ENCODE measurements at regions not wholly inside any gene's neighbourhood (a gene's known extent, or its start where the extent isn't known, plus 50 kb on each side); places are given as distances from the start of the nearest gene placed in this dataset.
"Not testable (repeated sequence)": the region's sequence is repeated elsewhere in the genome, so short reads cannot be mapped to it uniquely, and the experiment has no call there.

DNA sequence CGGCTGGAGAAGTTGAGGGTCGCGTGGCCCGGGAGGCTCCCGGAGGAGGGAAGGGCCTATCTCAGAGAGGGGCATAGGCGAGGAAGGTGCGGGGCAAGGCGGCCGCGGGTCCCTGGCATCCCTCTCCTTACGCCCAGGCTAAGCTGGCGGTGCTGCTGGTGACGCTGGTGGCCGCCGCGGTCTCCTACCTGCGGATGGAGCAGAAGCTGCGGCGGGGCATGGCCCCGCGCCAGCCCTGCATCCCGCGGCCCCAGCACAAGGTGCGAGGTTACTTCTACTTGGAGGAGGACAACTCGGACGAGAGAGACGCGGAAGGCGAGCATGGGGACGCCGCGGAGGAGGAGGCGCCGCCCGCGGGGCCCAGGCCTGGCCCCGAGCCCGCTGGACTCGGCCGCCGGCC lies 91.9 kb upstream of the HMX1 start:
- 3 to 4% (median 3%) methylated on average over 27 to 41 of the region's 41 CpGs for WGBS, 3 donors
- not testable (repeated sequence) for H3K4me1 ChIP-seq (ENCODE audit: control insufficient read depth in 3 of 3, insufficient read depth in 2 of 3, low read depth in 1 of 3, low read length in 2 of 3); H3K9me3 ChIP-seq (ENCODE audit: control insufficient read depth in 2 of 2, insufficient read depth in 1 of 2, low read depth in 1 of 2, low read length in 1 of 2); H3K4me3 ChIP-seq (ENCODE audit: low read depth in 1 of 3, low read length in 3 of 3); H3K27me3 ChIP-seq (ENCODE audit: control insufficient read depth in 3 of 3, insufficient read depth in 3 of 3, low read length in 3 of 3); H3K27ac ChIP-seq (ENCODE audit: low read depth in 1 of 3, low read length in 2 of 3); H3K36me3 ChIP-seq (ENCODE audit: control insufficient read depth in 3 of 3, insufficient read depth in 2 of 3, low read depth in 1 of 3, low read length in 3 of 3); FAIRE-seq
- peak in 1 of 2 donors; percentile 7 for DNase-seq

DNA sequence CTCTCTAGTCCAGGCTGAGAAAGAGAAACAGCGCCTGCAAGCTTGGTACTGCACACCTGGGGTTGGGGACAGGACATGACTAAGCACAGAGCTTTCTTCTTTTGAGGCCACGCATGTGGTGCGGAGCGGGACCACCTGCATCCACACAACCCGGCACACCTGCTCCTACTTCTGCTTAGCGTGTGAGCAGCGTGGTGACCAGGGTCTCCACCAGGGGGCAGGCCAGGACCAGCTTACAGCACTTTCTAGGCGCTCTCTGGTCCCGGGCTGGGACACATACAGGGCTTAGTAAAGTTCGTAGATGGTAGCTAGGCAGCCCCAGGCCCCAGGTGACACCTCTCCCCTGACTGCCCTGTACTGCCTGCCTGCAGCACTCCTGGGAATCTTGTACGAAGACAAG lies 89.7 kb upstream of the HMX1 start:
- not testable (repeated sequence) for H3K4me3 ChIP-seq (ENCODE audit: low read depth in 1 of 3, low read length in 3 of 3); H3K4me1 ChIP-seq (ENCODE audit: control insufficient read depth in 3 of 3, insufficient read depth in 2 of 3, low read depth in 1 of 3, low read length in 2 of 3); H3K9me3 ChIP-seq (ENCODE audit: control insufficient read depth in 2 of 2, insufficient read depth in 1 of 2, low read depth in 1 of 2, low read length in 1 of 2); H3K36me3 ChIP-seq (ENCODE audit: control insufficient read depth in 3 of 3, insufficient read depth in 2 of 3, low read depth in 1 of 3, low read length in 3 of 3); H3K27me3 ChIP-seq (ENCODE audit: control insufficient read depth in 3 of 3, insufficient read depth in 3 of 3, low read length in 3 of 3); H3K27ac ChIP-seq (ENCODE audit: low read depth in 1 of 3, low read length in 2 of 3); FAIRE-seq
- peak; percentile 53 to 60 for DNase-seq
- 7 to 28% (median 8%) methylated on average over 9 to 11 of the region's 11 CpGs for WGBS, 3 donors

DNA sequence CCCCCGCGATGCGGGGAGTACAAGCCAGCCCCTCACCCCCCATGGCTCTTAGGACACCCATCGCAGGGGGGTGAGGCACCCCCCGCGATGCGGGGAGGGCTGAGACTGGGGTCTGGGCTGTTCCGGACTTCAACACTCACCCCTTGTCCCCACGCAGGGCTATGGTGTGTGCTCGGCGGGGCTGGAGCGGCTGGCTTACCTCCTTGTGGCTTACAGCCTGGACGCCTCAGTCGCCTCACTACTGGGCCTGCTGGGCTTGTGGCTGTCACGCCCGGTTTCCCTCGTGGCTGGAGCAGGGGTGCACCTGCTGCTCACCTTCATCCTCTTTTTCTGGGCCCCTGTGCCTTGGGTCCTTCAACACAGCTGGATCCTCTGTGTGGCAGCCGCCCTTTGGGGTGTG lies 87.8 kb upstream of the HMX1 start:
- not testable (repeated sequence) for H3K4me3 ChIP-seq (ENCODE audit: low read depth in 1 of 3, low read length in 3 of 3); H3K9me3 ChIP-seq (ENCODE audit: control insufficient read depth in 2 of 2, insufficient read depth in 1 of 2, low read depth in 1 of 2, low read length in 1 of 2); FAIRE-seq; H3K36me3 ChIP-seq (ENCODE audit: control insufficient read depth in 3 of 3, insufficient read depth in 2 of 3, low read depth in 1 of 3, low read length in 3 of 3); H3K27me3 ChIP-seq (ENCODE audit: control insufficient read depth in 3 of 3, insufficient read depth in 3 of 3, low read length in 3 of 3); H3K27ac ChIP-seq (ENCODE audit: low read depth in 1 of 3, low read length in 2 of 3); DNase-seq; H3K4me1 ChIP-seq (ENCODE audit: control insufficient read depth in 3 of 3, insufficient read depth in 2 of 3, low read depth in 1 of 3, low read length in 2 of 3)
- WGBS, 3 donors, result 61 to 75% (median 71%) methylated on average over 14 to 18 of the region's 18 CpGs

DNA sequence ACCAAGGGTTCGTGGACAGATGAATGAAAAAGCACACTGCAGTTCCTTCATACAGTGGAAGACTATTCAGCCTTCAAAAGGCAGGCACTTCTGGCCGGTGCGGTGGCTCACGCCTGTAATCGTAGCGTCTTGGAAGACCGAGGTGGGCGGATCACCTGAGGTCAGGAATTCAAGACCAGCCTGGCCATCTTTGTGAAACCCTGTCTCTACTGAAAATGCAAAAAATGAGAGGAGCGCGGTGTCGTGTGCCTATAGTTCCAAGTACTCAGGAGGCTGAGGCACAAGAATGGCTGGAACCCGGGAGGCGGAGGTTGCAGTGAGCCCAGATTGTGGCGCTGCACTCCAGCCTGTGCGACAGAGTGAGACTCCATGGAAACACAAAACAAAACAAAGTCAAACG lies 82.4 kb upstream of the HMX1 start:
- not testable (repeated sequence) for DNase-seq; H3K36me3 ChIP-seq (ENCODE audit: control insufficient read depth in 3 of 3, insufficient read depth in 2 of 3, low read depth in 1 of 3, low read length in 3 of 3); H3K4me3 ChIP-seq (ENCODE audit: low read depth in 1 of 3, low read length in 3 of 3); H3K4me1 ChIP-seq (ENCODE audit: control insufficient read depth in 3 of 3, insufficient read depth in 2 of 3, low read depth in 1 of 3, low read length in 2 of 3); H3K27me3 ChIP-seq (ENCODE audit: control insufficient read depth in 3 of 3, insufficient read depth in 3 of 3, low read length in 3 of 3); H3K27ac ChIP-seq (ENCODE audit: low read depth in 1 of 3, low read length in 2 of 3); FAIRE-seq; H3K9me3 ChIP-seq (ENCODE audit: control insufficient read depth in 2 of 2, insufficient read depth in 1 of 2, low read depth in 1 of 2, low read length in 1 of 2)
- 88 to 91% (median 90%) methylated on average over 16 of the region's 16 CpGs for whole genome bisulfite sequencing, 3 donors

DNA sequence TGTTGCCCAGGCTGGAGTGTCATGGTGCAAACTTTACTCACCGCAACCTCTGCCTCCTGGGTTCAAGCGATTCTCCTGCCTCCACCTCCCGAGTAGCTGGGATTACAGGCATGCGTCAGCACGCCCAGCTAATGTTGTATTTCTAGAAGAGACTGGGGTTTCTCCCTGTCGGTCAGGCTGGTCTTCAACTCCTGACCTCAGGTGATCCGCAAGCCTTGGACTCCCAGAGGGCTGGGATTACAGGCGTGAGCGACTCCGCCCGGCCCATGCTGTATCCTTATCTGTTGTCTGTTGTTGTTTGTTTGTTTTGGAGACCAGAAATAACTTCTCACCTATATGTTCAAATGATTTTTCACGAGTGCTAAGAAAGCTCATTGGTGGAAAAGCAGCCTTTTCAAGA lies 81.2 kb upstream of the HMX1 start:
- not testable (repeated sequence) for H3K4me3 ChIP-seq (ENCODE audit: low read depth in 1 of 3, low read length in 3 of 3)

DNA sequence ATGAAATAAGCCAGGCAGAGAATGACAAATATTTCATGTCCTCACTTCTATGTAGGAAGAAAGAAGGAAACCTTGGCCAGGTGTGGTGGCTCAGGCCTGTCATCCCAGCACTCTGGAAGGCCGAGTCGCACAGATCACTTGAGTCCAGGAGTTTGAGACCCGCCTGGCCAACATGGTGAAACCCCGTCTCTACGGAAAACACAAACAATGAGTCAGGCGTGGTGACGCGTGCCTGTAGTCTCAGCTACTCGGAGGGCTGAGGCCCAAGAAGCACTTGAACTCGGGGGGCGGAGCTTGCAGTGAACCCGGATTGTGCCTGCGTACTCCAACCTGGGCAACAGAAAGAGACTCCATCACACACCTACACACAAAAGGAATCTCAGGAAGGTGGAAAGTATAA lies 80.5 kb upstream of the HMX1 start:
- WGBS, 3 donors, result 70 to 83% (median 77%) methylated on average over 13 of the region's 13 CpGs
- DNase-seq; H3K36me3 ChIP-seq (ENCODE audit: control insufficient read depth in 3 of 3, insufficient read depth in 2 of 3, low read depth in 1 of 3, low read length in 3 of 3); H3K9me3 ChIP-seq (ENCODE audit: control insufficient read depth in 2 of 2, insufficient read depth in 1 of 2, low read depth in 1 of 2, low read length in 1 of 2); H3K27ac ChIP-seq (ENCODE audit: low read depth in 1 of 3, low read length in 2 of 3); H3K4me1 ChIP-seq (ENCODE audit: control insufficient read depth in 3 of 3, insufficient read depth in 2 of 3, low read depth in 1 of 3, low read length in 2 of 3); FAIRE-seq; H3K4me3 ChIP-seq (ENCODE audit: low read depth in 1 of 3, low read length in 3 of 3); H3K27me3 ChIP-seq (ENCODE audit: control insufficient read depth in 3 of 3, insufficient read depth in 3 of 3, low read length in 3 of 3): not testable (repeated sequence)

More for the DNA sequence above, 81.2 kb upstream of the HMX1 start:
- H3K9me3 ChIP-seq (ENCODE audit: control insufficient read depth in 2 of 2, insufficient read depth in 1 of 2, low read depth in 1 of 2, low read length in 1 of 2); H3K4me1 ChIP-seq (ENCODE audit: control insufficient read depth in 3 of 3, insufficient read depth in 2 of 3, low read depth in 1 of 3, low read length in 2 of 3); H3K27me3 ChIP-seq (ENCODE audit: control insufficient read depth in 3 of 3, insufficient read depth in 3 of 3, low read length in 3 of 3); DNase-seq; FAIRE-seq; H3K27ac ChIP-seq (ENCODE audit: low read depth in 1 of 3, low read length in 2 of 3); H3K36me3 ChIP-seq (ENCODE audit: control insufficient read depth in 3 of 3, insufficient read depth in 2 of 3, low read depth in 1 of 3, low read length in 3 of 3): not testable (repeated sequence)
- 79 to 87% (median 80%) methylated on average over 12 of the region's 12 CpGs for WGBS, 3 donors

DNA sequence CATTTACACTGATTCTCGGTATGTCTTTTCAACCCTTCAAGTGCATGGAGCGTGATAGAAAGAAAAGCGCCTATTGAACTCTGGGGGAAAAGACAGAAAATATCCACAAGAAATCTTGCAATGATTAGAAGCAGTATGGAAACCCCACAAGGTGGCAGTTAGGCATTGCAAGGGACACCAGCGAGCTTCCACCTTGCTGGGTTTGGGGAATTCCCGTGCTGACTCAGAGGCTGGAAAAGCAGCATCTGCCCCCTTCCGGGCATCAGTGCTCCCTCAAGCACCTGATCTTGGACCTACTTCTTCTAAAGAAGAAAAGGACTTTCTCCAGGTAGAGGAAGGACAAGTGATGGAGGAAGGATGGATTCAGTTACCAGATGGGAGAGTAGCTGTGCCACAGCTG lies 73.9 kb upstream of the HMX1 start:
- WGBS, 3 donors, result 52 to 64% (median 53%) methylated on average over 6 of the region's 6 CpGs

DNA sequence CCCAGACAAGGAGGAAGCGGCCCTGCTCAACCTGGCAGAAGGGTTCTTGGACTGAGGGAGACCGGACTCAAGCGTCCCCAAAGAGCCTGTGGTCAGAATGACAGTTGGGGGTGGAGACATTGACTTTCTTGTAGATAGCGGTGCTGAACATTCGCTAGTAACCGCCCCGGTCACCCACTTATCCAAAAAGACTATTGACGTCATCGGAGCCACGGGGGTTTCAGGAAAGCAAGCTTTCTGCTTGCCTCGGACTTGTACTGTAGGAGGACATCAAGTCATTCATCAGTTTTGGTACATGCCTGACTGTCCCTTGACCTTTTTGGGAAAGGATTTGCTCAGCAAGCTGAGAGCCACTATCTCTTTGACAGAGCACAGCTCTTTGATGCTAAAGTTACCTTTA lies 71.7 kb upstream of the HMX1 start:
- H3K27me3 ChIP-seq (ENCODE audit: control insufficient read depth in 3 of 3, insufficient read depth in 3 of 3, low read length in 3 of 3); H3K4me3 ChIP-seq (ENCODE audit: low read depth in 1 of 3, low read length in 3 of 3); H3K9me3 ChIP-seq (ENCODE audit: control insufficient read depth in 2 of 2, insufficient read depth in 1 of 2, low read depth in 1 of 2, low read length in 1 of 2); H3K27ac ChIP-seq (ENCODE audit: low read depth in 1 of 3, low read length in 2 of 3); H3K4me1 ChIP-seq (ENCODE audit: control insufficient read depth in 3 of 3, insufficient read depth in 2 of 3, low read depth in 1 of 3, low read length in 2 of 3); H3K36me3 ChIP-seq (ENCODE audit: control insufficient read depth in 3 of 3, insufficient read depth in 2 of 3, low read depth in 1 of 3, low read length in 3 of 3); DNase-seq; FAIRE-seq: not testable (repeated sequence)
- 85 to 88% (median 86%) methylated on average over 11 of the region's 11 CpGs for WGBS, 3 donors

More for the DNA sequence above, 73.9 kb upstream of the HMX1 start:
- not testable (repeated sequence) for H3K36me3 ChIP-seq (ENCODE audit: control insufficient read depth in 3 of 3, insufficient read depth in 2 of 3, low read depth in 1 of 3, low read length in 3 of 3); H3K4me1 ChIP-seq (ENCODE audit: control insufficient read depth in 3 of 3, insufficient read depth in 2 of 3, low read depth in 1 of 3, low read length in 2 of 3); DNase-seq; H3K4me3 ChIP-seq (ENCODE audit: low read depth in 1 of 3, low read length in 3 of 3); H3K27me3 ChIP-seq (ENCODE audit: control insufficient read depth in 3 of 3, insufficient read depth in 3 of 3, low read length in 3 of 3); H3K9me3 ChIP-seq (ENCODE audit: control insufficient read depth in 2 of 2, insufficient read depth in 1 of 2, low read depth in 1 of 2, low read length in 1 of 2); FAIRE-seq; H3K27ac ChIP-seq (ENCODE audit: low read depth in 1 of 3, low read length in 2 of 3)

DNA sequence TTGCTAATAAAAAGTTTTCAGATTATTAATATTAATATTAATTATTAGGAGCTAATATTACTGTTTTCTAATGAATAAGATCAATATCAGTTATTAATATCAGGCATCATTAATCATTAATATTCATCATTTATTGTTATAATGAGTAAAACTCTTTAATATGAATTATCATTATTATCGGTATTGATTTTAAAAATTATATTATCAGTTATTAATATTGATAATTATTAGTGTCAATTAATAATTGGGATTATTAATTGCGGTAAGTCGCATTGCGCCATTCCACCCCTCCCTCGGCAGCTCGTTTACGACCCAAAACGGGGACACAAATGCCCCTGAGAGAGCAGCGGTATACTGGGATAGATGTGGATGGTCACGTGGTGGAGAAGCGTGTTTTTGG lies 70.4 kb upstream of the HMX1 start:
- FAIRE-seq, result peak; percentile 53
- not testable (repeated sequence) for DNase-seq; H3K36me3 ChIP-seq (ENCODE audit: control insufficient read depth in 3 of 3, insufficient read depth in 2 of 3, low read depth in 1 of 3, low read length in 3 of 3); H3K9me3 ChIP-seq (ENCODE audit: control insufficient read depth in 2 of 2, insufficient read depth in 1 of 2, low read depth in 1 of 2, low read length in 1 of 2); H3K4me1 ChIP-seq (ENCODE audit: control insufficient read depth in 3 of 3, insufficient read depth in 2 of 3, low read depth in 1 of 3, low read length in 2 of 3); H3K4me3 ChIP-seq (ENCODE audit: low read depth in 1 of 3, low read length in 3 of 3); H3K27me3 ChIP-seq (ENCODE audit: control insufficient read depth in 3 of 3, insufficient read depth in 3 of 3, low read length in 3 of 3); H3K27ac ChIP-seq (ENCODE audit: low read depth in 1 of 3, low read length in 2 of 3)
- 86 to 92% (median 88%) methylated on average over 11 of the region's 11 CpGs for WGBS, 3 donors

All from small intestine (tissue), 7 donors.